ENCODE measurements at regions not wholly inside any gene's neighbourhood (a gene's known extent, or its start where the extent isn't known, plus 50 kb on each side); places are given as distances from the start of the nearest gene placed in this dataset.

- no peak for TF ChIP-seq CTCF (conservative IDR thresholded peaks at IDR 0.05; ENCODE audit: control insufficient read depth, insufficient read depth, low read depth, low read length)
- no peak overlapping the region for H3K4me3 ChIP-seq (ENCODE audit: control insufficient read depth, low read depth, low read length)
- DNase-seq (ENCODE audit: low read depth) = no peak
Observed at GRCh38 chr17:56087199-56087598, 66.1 kb upstream of the ANKFN1 start.

- peak; percentile 41 for DNase-seq (ENCODE audit: low read depth)
- TF ChIP-seq CTCF (conservative IDR thresholded peaks at IDR 0.05; ENCODE audit: control insufficient read depth, insufficient read depth, low read depth, low read length) = no peak
Observed at GRCh38 chr17:56096026-56096810, 57.1 kb upstream of the ANKFN1 start.

GRCh38 chr17:56098746-56099145 is 54.5 kb upstream of the ANKFN1 start:
- DNase-seq (ENCODE audit: low read depth) = no peak
- no peak overlapping the region for H3K4me3 ChIP-seq (ENCODE audit: control insufficient read depth, low read depth, low read length)
- no peak for TF ChIP-seq CTCF (conservative IDR thresholded peaks at IDR 0.05; ENCODE audit: control insufficient read depth, insufficient read depth, low read depth, low read length)

More at GRCh38 chr17:56096026-56096810, 57.1 kb upstream of the ANKFN1 start:
- no peak overlapping the region for H3K4me3 ChIP-seq (ENCODE audit: control insufficient read depth, low read depth, low read length)

GRCh38 chr17:56099649-56100048 is 53.6 kb upstream of the ANKFN1 start:
- TF ChIP-seq CTCF (conservative IDR thresholded peaks at IDR 0.05; ENCODE audit: control insufficient read depth, insufficient read depth, low read depth, low read length) = no peak
- no peak overlapping the region for H3K4me3 ChIP-seq (ENCODE audit: control insufficient read depth, low read depth, low read length)
- peak; percentile 60 for DNase-seq (ENCODE audit: low read depth)

All from fibroblast of mammary gland (primary cell).